Endothelial cell of umbilical vein (primary cell): ENCODE measurements at regions not wholly inside any gene's neighbourhood (a gene's known extent, or its start where the extent isn't known, plus 50 kb on each side); places are given as distances from the start of the nearest gene placed in this dataset.

Experiments
- EZH2 ChIP-seq: IDR thresholded peaks from 2 replicates; pipeline ENCODE4 v1.6.1; 2012; ENCODE audit warnings: borderline replicate concordance, low read depth, mild to moderate bottlenecking, moderate library complexity, low read length, inconsistent platforms; ENCODE audit not compliant: severe bottlenecking
- JUN ChIP-seq: IDR thresholded peaks from 2 replicates; pipeline ENCODE4 v1.6.1; 2011; ENCODE audit warnings: borderline replicate concordance, low read depth; ENCODE audit not compliant: insufficient read length, insufficient read depth
- POLR2AphosphoS5 ChIP-seq: IDR thresholded peaks from 2 replicates; pipeline ENCODE4 v1.6.1; 2012; ENCODE audit warnings: low read depth, mild to moderate bottlenecking, control low read depth, low read length, moderate library complexity; ENCODE audit not compliant: insufficient read depth
- TF ChIP-seq, protein P1 (sequence below): IDR thresholded peaks from 2 replicates; pipeline ENCODE4 v1.6.1; 2011; ENCODE audit not compliant: insufficient read depth, insufficient read length

DNA sequence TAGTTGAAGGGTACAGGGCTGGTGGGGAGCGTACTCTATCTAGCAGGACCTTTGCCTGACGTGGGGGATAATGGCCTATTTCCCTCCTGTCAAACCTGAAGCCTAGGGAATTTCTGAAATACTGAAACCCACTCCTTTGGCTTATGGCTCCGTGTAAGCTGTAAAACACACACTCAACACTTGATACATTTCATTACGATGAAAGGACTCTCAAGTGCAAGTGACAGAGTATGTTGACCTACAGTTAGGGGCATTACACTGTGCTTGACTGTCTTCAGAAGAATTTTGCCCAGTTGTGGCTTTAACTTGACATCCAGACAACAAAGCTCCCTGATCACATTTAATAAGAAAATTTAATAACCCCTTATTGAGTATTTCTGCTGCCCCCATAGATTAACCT is 194.3 kb downstream of the BAMBI start:
- no peak for TF ChIP-seq POLR2AphosphoS5
- TF ChIP-seq, protein P1, sequence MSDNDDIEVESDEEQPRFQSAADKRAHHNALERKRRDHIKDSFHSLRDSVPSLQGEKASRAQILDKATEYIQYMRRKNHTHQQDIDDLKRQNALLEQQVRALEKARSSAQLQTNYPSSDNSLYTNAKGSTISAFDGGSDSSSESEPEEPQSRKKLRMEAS, result no peak
- no peak for TF ChIP-seq JUN
- no peak for TF ChIP-seq EZH2
